Astrocyte (in vitro differentiated cells and primary cell): ENCODE measurements at regions not wholly inside any gene's neighbourhood (a gene's known extent, or its start where the extent isn't known, plus 50 kb on each side); places are given as distances from the start of the nearest gene placed in this dataset.
A peak's percentile ranks its signal among the peaks of the same experiment; 100 is the strongest.

Experiments used
- DNase-seq: peaks from one replicate; pipeline ENCODE4 v3.0.0-alpha.2; 2010; ENCODE audit warnings: low read depth
- FAIRE-seq: peaks from 2 replicates; lab custom pipeline; 2011; peaks lifted over from hg19 to GRCh38; lab: Jason Lieb, UNC
- H2AFZ ChIP-seq: 2 replicates; pipeline ENCODE4 v1.6.0; 2012; ENCODE audit warnings: low read depth, low read length, inconsistent platforms
- H3K27ac ChIP-seq: 2 replicates; pipeline ENCODE4 v1.5.1; 2011; ENCODE audit warnings: low read depth, low read length, inconsistent platforms
- H3K27me3 ChIP-seq: 2 replicates; pipeline ENCODE4 v1.6.0; 2011; ENCODE audit warnings: low read length, inconsistent platforms; ENCODE audit not compliant: insufficient read depth
- H3K36me3 ChIP-seq: 2 replicates; pipeline ENCODE4 v1.5.1; 2011; ENCODE audit warnings: low read length, inconsistent platforms; ENCODE audit not compliant: insufficient read depth
- H3K4me1 ChIP-seq: 2 replicates; pipeline ENCODE4 v1.5.1; 2011; ENCODE audit warnings: low read length, inconsistent platforms; ENCODE audit not compliant: insufficient read depth
- H3K4me2 ChIP-seq: 2 replicates; pipeline ENCODE4 v1.6.0; 2012; ENCODE audit warnings: low read length, inconsistent platforms
- H3K4me3 ChIP-seq: 2 replicates; pipeline ENCODE4 v1.5.1; 2011; ENCODE audit warnings: low read depth, mild to moderate bottlenecking, low read length, inconsistent platforms; ENCODE audit not compliant: insufficient read depth
- H3K79me2 ChIP-seq: 2 replicates; pipeline ENCODE4 v1.6.0; 2012; ENCODE audit warnings: mild to moderate bottlenecking, low read length, inconsistent platforms; ENCODE audit not compliant: insufficient read depth
- H3K9ac ChIP-seq: 2 replicates; pipeline ENCODE4 v1.6.0; 2012; ENCODE audit warnings: mild to moderate bottlenecking, low read length, inconsistent platforms
- H3K9me3 ChIP-seq: 2 replicates; pipeline ENCODE4 v1.5.1; 2012; ENCODE audit warnings: low read depth, mild to moderate bottlenecking, low read length, inconsistent platforms; ENCODE audit not compliant: insufficient read depth
- H4K20me1 ChIP-seq: 2 replicates; pipeline ENCODE4 v1.6.0; 2012; ENCODE audit warnings: low read length, inconsistent platforms; ENCODE audit not compliant: insufficient read depth
- H3K27ac Mint-ChIP-seq: one replicate; pipeline ENCODE4 v1.8.0; 2021; ENCODE audit warnings: mild to moderate bottlenecking, mixed read lengths; ENCODE audit not compliant: unreplicated experiment
- H3K27me3 Mint-ChIP-seq: one replicate; pipeline ENCODE4 v1.8.0; 2021; ENCODE audit warnings: low read depth, mixed read lengths; ENCODE audit not compliant: unreplicated experiment
- H3K36me3 Mint-ChIP-seq: one replicate; pipeline ENCODE4 v1.8.0; 2021; ENCODE audit warnings: low read depth, mixed read lengths; ENCODE audit not compliant: unreplicated experiment
- H3K4me1 Mint-ChIP-seq: one replicate; pipeline ENCODE4 v1.8.0; 2021; ENCODE audit warnings: low read depth, mixed read lengths; ENCODE audit not compliant: unreplicated experiment
- H3K4me3 Mint-ChIP-seq: one replicate; pipeline ENCODE4 v1.8.0; 2021; ENCODE audit warnings: mild to moderate bottlenecking, moderate library complexity, mixed read lengths; ENCODE audit not compliant: unreplicated experiment
- H3K9me3 Mint-ChIP-seq: one replicate; pipeline ENCODE4 v1.8.0; 2021; ENCODE audit warnings: mild to moderate bottlenecking, mixed read lengths; ENCODE audit not compliant: unreplicated experiment
- CTCF ChIP-seq: IDR thresholded peaks from 2 replicates; pipeline ENCODE4 v1.5.1; 2011; ENCODE audit warnings: low read depth, mild to moderate bottlenecking, inconsistent platforms, low read length, moderate library complexity; ENCODE audit not compliant: insufficient read depth
- EZH2 ChIP-seq: IDR thresholded peaks from 2 replicates; pipeline ENCODE4 v1.6.1; 2012; ENCODE audit warnings: mild to moderate bottlenecking, low read length, inconsistent platforms; ENCODE audit not compliant: insufficient read depth

- peaks cover 6% of the 10 kb centered on the region for H3K9me3 Mint-ChIP-seq
- peaks cover 13% of the 10 kb centered on the region for H3K4me1 ChIP-seq
Measured at GRCh38 chr9:85402551-85402950, 339.2 kb downstream of the AGTPBP1 start.

GRCh38 chr9:85401998-85402397 is 339.8 kb downstream of the AGTPBP1 start:
- Histone ChIP-seq H3K4me2 (no peak overlapping the region), H2AFZ (no peak overlapping the region), H3K27ac (no peak overlapping the region), H3K9me3 (no peaks in the 10 kb centered on the region), H3K79me2 (no peaks in the 10 kb centered on the region), H3K27me3 (peaks cover 3% of the 10 kb centered on the region), H3K9ac (no peak overlapping the region), H4K20me1 (no peaks in the 10 kb centered on the region), H3K4me3 (no peak overlapping the region), H3K36me3 (no peaks in the 10 kb centered on the region), H3K4me1 (peaks cover 13% of the 10 kb centered on the region)
- TF ChIP-seq CTCF, result no peak
- TF ChIP-seq EZH2, result no peak
- Mint-ChIP-seq H3K27ac (no peak overlapping the region), H3K27me3 (no peaks in the 10 kb centered on the region), H3K9me3 (peaks cover 6% of the 10 kb centered on the region), H3K36me3 (no peaks in the 10 kb centered on the region), H3K4me1 (peaks cover 22% of the 10 kb centered on the region), H3K4me3 (no peak overlapping the region)
- FAIRE-seq, result peak; percentile 54
- peak; percentile 54 for DNase-seq

More at GRCh38 chr9:85402551-85402950, 339.2 kb downstream of the AGTPBP1 start:
- no peaks in the 10 kb centered on the region for H3K36me3 Mint-ChIP-seq
- H3K4me2 ChIP-seq, result no peak overlapping the region
- no peak overlapping the region for H2AFZ ChIP-seq
- no peak overlapping the region for H3K27ac ChIP-seq
- H3K4me3 Mint-ChIP-seq, result no peak overlapping the region
- H3K4me1 Mint-ChIP-seq, result peaks cover 22% of the 10 kb centered on the region
- H3K27me3 ChIP-seq, result peaks cover 3% of the 10 kb centered on the region
- TF ChIP-seq EZH2, result no peak
- TF ChIP-seq CTCF, result no peak
- H3K79me2 ChIP-seq, result no peaks in the 10 kb centered on the region
- no peak overlapping the region for H3K9ac ChIP-seq
- FAIRE-seq (no peak), DNase-seq (no peak)
- H3K27ac Mint-ChIP-seq, result no peak overlapping the region
- H4K20me1 ChIP-seq, result no peaks in the 10 kb centered on the region
- H3K27me3 Mint-ChIP-seq, result no peaks in the 10 kb centered on the region
- no peaks in the 10 kb centered on the region for H3K9me3 ChIP-seq
- H3K36me3 ChIP-seq, result no peaks in the 10 kb centered on the region
- H3K4me3 ChIP-seq, result no peak overlapping the region

DNA sequence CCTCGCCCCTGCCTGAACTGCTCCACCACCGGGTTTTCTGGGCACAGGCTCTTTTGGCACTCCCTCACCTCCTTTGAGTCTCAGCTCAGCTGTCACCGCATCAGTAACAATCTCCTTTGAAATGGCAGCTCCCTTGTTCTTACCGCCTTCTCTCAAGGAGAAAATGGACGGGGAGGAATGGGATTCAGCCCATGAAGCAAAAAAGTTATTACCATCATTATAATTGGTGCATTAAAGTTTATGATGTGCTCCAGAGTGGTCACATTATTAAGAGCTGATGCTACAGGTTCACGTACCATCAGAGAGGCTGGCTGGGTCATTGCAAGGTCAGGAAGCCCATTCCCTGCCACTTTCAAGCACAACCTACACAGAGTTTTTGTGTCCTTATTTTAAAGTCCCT is 344.7 kb downstream of the AGTPBP1 start:
- no peak overlapping the region for H3K4me3 ChIP-seq
- no peaks in the 10 kb centered on the region for H3K36me3 ChIP-seq
- no peak for TF ChIP-seq EZH2
- TF ChIP-seq CTCF, result no peak
- no peaks in the 10 kb centered on the region for H4K20me1 ChIP-seq
- no peak overlapping the region for H3K9ac ChIP-seq
- peaks cover 5% of the 10 kb centered on the region for H3K4me1 ChIP-seq
- no peak overlapping the region for H3K4me2 ChIP-seq
- Mint-ChIP-seq H3K27me3 (peaks cover 1% of the 10 kb centered on the region), H3K27ac (no peak overlapping the region), H3K36me3 (peaks cover 3% of the 10 kb centered on the region), H3K4me3 (no peak overlapping the region), H3K4me1 (peaks cover 13% of the 10 kb centered on the region), H3K9me3 (peaks cover 6% of the 10 kb centered on the region)
- no peak overlapping the region for H3K27ac ChIP-seq
- DNase-seq, result no peak
- H3K27me3 ChIP-seq, result peaks cover 21% of the 10 kb centered on the region
- no peaks in the 10 kb centered on the region for H3K9me3 ChIP-seq
- no peaks in the 10 kb centered on the region for H3K79me2 ChIP-seq
- no peak overlapping the region for H2AFZ ChIP-seq
- FAIRE-seq, result no peak
